Glutamatergic neuron (in vitro differentiated cells): ENCODE measurements at regions not wholly inside any gene's neighbourhood (a gene's known extent, or its start where the extent isn't known, plus 50 kb on each side); places are given as distances from the start of the nearest gene placed in this dataset.

Experiments
- DNase-seq: peaks from one replicate; pipeline ENCODE4 v3.0.0; 2022
- H3K27ac Mint-ChIP-seq: one replicate; pipeline ENCODE4 v1.8.0; 2020; ENCODE audit warnings: mild to moderate bottlenecking, mixed read lengths, inconsistent platforms; ENCODE audit not compliant: unreplicated experiment
- H3K27me3 Mint-ChIP-seq: one replicate; pipeline ENCODE4 v1.8.0; 2020; ENCODE audit warnings: mild to moderate bottlenecking, moderate library complexity, mixed read lengths, inconsistent platforms; ENCODE audit not compliant: unreplicated experiment
- H3K36me3 Mint-ChIP-seq: one replicate; pipeline ENCODE4 v1.8.0; 2020; ENCODE audit warnings: mild to moderate bottlenecking, mixed read lengths, inconsistent platforms; ENCODE audit not compliant: unreplicated experiment
- H3K4me1 Mint-ChIP-seq: one replicate; pipeline ENCODE4 v1.8.0; 2020; ENCODE audit warnings: mild to moderate bottlenecking, low read depth, mixed read lengths, inconsistent platforms; ENCODE audit not compliant: unreplicated experiment
- H3K4me3 Mint-ChIP-seq: one replicate; pipeline ENCODE4 v1.8.0; 2020; ENCODE audit warnings: mild to moderate bottlenecking, mixed read lengths, inconsistent platforms; ENCODE audit not compliant: unreplicated experiment
- H3K9me3 Mint-ChIP-seq: one replicate; pipeline ENCODE4 v1.8.0; 2020; ENCODE audit warnings: mild to moderate bottlenecking, moderate library complexity, mixed read lengths, inconsistent platforms; ENCODE audit not compliant: unreplicated experiment
- TF ChIP-seq, protein P1 (sequence below): fragments of 200-600 bp; sonication (generic); IDR thresholded peaks from one replicate; pipeline ENCODE4 v1.5.0; 2021; ENCODE audit not compliant: partially characterized antibody, unreplicated experiment

DNA sequence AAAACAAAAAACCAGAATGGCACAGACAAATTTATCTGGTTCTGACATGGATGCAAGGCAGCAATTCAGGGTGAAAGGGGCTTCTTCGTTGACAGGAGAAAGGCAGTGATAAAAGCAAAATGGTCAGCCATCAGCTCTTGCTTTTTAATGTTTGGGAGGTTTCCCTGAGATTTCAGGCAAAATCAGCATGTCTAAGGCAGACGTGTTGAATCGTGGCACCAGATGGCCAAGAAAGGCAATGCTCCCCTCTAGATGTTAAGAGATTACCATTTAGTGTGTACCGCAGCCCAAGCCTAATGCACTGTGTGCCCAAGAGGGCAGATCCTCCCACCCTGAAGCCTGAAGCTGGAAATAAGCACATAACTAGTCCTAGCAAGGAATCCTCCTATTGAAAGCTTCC is 88.8 kb upstream of the GALNT18 start:
- Mint-ChIP-seq H3K27me3 (peaks cover 6% of the 10 kb centered on the region), H3K4me1 (peaks cover 39% of the 10 kb centered on the region), H3K4me3 (peak overlapping the region; percentile 53), H3K27ac (peak overlapping the region; percentile 96), H3K9me3 (no peaks in the 10 kb centered on the region), H3K36me3 (peaks cover 6% of the 10 kb centered on the region)
- TF ChIP-seq, protein P1, sequence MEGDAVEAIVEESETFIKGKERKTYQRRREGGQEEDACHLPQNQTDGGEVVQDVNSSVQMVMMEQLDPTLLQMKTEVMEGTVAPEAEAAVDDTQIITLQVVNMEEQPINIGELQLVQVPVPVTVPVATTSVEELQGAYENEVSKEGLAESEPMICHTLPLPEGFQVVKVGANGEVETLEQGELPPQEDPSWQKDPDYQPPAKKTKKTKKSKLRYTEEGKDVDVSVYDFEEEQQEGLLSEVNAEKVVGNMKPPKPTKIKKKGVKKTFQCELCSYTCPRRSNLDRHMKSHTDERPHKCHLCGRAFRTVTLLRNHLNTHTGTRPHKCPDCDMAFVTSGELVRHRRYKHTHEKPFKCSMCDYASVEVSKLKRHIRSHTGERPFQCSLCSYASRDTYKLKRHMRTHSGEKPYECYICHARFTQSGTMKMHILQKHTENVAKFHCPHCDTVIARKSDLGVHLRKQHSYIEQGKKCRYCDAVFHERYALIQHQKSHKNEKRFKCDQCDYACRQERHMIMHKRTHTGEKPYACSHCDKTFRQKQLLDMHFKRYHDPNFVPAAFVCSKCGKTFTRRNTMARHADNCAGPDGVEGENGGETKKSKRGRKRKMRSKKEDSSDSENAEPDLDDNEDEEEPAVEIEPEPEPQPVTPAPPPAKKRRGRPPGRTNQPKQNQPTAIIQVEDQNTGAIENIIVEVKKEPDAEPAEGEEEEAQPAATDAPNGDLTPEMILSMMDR = no peak
- peak; percentile 44 for DNase-seq

DNA sequence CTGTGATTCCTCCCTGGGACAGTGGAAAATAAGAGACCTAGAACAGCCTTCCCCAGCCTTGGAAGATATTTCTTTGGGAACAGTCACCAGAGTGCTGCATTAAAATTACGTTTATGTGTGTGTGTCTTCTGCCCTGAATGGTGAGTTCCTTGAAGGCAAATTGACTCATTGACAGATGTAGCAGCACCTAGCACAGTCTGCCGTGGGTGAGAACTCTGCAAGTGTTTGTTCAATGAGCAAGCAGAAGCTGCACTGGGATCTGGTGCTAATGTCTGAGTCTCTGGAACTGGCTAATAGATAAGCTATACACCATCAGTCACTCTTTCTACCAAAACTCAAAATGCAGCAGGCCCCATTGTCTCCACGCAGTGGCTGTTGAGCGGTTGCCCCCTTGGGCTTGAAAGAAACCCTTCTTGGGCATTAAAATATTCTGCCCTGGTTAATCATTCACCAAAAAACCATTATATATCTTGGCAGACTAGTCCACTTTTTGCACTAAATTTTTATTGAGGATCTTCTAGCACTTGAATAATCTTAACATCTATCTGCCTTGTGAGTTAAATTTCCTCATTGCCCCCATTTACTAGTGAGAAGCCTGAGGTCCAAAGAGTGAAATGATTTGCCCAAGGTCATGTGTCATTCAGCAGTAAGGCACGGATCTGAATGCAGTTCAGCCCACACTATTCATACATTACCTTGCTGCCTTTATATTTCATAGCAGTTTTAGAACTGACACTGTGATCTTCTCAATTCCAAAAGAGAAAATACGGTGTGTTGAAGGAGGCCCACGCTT is 87.8 kb upstream of the GALNT18 start:
- peak overlapping the region; percentile 96 for H3K27ac Mint-ChIP-seq
- no peaks in the 10 kb centered on the region for H3K9me3 Mint-ChIP-seq
- peaks cover 6% of the 10 kb centered on the region for H3K27me3 Mint-ChIP-seq
- no peak for DNase-seq
- peaks cover 40% of the 10 kb centered on the region for H3K4me1 Mint-ChIP-seq
- peak overlapping the region; percentile 30 for H3K4me3 Mint-ChIP-seq
- TF ChIP-seq, protein P1 = no peak
- peaks cover 4% of the 10 kb centered on the region for H3K36me3 Mint-ChIP-seq

DNA sequence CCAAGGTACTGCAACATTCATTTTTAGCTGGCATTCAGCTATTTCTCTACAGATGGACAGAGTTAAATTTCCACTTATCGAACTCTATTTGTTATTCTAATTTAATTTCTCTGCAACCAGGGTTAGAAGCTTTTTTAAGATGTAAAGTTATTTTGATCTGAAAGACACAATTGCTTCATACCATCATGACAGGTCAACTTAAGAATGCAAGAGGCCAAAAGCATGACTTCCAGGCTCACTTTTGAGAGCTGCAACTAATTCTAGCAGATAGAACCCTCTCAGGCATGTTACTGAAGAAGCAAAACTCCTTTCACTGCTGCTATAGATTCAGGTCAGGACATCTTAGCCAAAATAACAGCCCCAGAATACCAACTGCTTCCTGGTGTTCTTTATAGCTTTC is 86.5 kb upstream of the GALNT18 start:
- Mint-ChIP-seq H3K9me3 (no peaks in the 10 kb centered on the region), H3K36me3 (peaks cover 4% of the 10 kb centered on the region), H3K4me1 (peaks cover 40% of the 10 kb centered on the region), H3K27me3 (peaks cover 6% of the 10 kb centered on the region), H3K27ac (no peak overlapping the region), H3K4me3 (no peak overlapping the region)
- no peak for DNase-seq
- TF ChIP-seq, protein P1 = no peak

DNA sequence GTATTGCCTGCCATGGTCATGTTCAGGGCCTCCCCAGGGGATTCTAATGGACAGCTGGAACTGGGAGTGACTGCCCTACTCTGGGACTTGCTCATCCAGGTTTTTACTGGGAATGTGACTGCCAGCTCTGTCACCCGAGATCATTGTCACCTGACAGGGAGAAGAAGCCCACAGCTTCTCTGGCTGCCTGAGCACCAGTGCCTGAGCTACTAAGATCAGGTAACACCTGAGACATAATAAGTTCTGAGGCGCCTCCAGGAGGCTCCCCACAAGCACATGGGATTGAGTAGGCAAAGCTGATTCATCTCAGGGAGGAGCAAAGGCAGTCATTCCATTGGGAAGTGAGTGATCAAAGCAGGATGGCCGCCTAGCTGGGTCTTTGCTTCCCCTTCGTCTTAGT is 84.2 kb upstream of the GALNT18 start:
- DNase-seq = peak; percentile 36
- no peak overlapping the region for H3K27ac Mint-ChIP-seq
- no peaks in the 10 kb centered on the region for H3K9me3 Mint-ChIP-seq

DNA sequence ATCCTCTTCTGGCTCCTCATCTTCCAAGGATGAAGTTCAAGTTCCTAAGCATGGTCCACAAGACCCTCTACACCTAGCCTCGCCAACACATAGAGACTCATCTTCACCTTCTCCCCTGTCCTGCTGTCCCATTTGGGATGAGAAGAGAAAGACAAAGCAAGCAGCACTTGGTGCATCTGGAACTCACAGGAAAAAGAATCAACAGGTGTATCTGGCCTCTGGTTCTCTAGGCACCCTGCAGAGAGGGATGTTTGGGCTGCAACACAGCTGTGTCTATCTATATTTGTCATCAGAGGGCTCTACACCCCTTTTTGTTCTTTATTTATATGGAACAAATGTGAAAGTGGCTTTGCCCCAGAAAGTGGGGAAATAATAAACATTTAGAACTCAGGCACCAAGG is 82.1 kb upstream of the GALNT18 start:
- Mint-ChIP-seq H3K4me1 (peaks cover 28% of the 10 kb centered on the region), H3K36me3 (peaks cover 4% of the 10 kb centered on the region), H3K4me3 (no peak overlapping the region), H3K27me3 (peaks cover 6% of the 10 kb centered on the region), H3K9me3 (no peaks in the 10 kb centered on the region), H3K27ac (no peak overlapping the region)
- TF ChIP-seq, protein P1 = no peak
- no peak for DNase-seq

More for the DNA sequence above, 84.2 kb upstream of the GALNT18 start:
- peaks cover 42% of the 10 kb centered on the region for H3K4me1 Mint-ChIP-seq
- TF ChIP-seq, protein P1 = no peak
- peaks cover 6% of the 10 kb centered on the region for H3K27me3 Mint-ChIP-seq
- peaks cover 4% of the 10 kb centered on the region for H3K36me3 Mint-ChIP-seq
- H3K4me3 Mint-ChIP-seq = no peak overlapping the region
